ENCODE measurements at regions not wholly inside any gene's neighbourhood (a gene's known extent, or its start where the extent isn't known, plus 50 kb on each side); places are given as distances from the start of the nearest gene placed in this dataset.

DNA sequence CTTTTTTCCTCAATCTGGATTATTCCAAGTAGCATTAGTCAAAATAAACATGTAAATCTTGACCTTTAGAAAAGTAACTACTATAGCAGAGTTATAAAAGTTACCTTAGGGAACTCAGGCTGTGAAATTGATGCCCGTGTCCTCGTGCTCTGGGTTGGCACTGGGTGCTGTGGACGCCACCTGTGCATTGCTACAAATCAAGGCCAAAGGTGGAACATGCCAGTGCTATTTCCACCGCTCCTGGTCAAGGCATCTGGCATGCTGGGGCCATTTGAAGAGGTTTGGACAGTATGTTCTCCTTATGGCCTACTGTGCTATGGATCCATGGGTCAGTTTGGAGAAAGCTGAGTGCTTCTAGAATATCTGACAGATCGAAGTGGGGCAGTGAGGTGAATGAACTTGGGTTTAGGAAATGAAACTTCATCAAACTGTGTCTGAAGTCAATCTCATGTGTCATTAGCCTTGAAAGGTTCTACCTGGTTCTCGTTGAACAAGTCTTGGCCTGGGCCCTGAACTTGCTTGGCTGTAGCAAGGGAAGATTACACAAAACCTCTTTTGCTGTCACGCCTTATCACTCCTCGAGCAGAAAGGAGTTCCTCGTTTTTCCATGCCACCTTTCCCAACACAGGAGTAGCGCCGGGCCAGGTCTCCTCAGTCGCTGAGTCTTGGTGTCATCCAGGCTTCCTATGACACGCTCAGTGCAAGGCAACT, 397.6 kb upstream of the RGMA start:
- Histone ChIP-seq H3K9me3 (no peaks in the 10 kb centered on the region), H3K27me3 (no peaks in the 10 kb centered on the region), H3K27ac (peak overlapping the region; percentile 43 to 59), H3K36me3 (ENCODE audit: low read depth, missing control alignments) (no peaks in the 10 kb centered on the region), H3K4me3 (no peak overlapping the region), H3K4me1 (peaks cover 17% of the 10 kb centered on the region)
- no peak for DNase-seq
- TF ChIP-seq CTCF (IDR thresholded peaks at IDR 0.05) = no peak
- TF ChIP-seq POLR2A (IDR thresholded peaks at IDR 0.05) = no peak
- 72 to 75% methylated on average over 13 of the region's 13 CpGs for WGBS, 2 donors
- intact Hi-C loops (cut with DNase I; ENCODE audit: low total_unique reads) = no loop called here

- Histone ChIP-seq H3K4me1 (peaks cover 17% of the 10 kb centered on the region), H3K9me3 (no peaks in the 10 kb centered on the region), H3K27me3 (no peaks in the 10 kb centered on the region), H3K36me3 (ENCODE audit: low read depth, missing control alignments) (no peaks in the 10 kb centered on the region), H3K27ac (peak overlapping the region in 1 of 2 donors; percentile 53), H3K4me3 (no peak overlapping the region)
- WGBS, 2 donors = 53 to 57% methylated on average over 10 to 11 of the region's 11 CpGs
- peak; percentile 62 for DNase-seq
- TF ChIP-seq CTCF (IDR thresholded peaks at IDR 0.05) (peak in 2 of 3 experiments; percentile 30 to 38), POLR2A (IDR thresholded peaks at IDR 0.05) (no peak)
- intact Hi-C loops (cut with DNase I; ENCODE audit: low total_unique reads) = no loop called here
Observed at GRCh38 chr15:93485438-93486327, 396.7 kb upstream of the RGMA start.

GRCh38 chr15:93483923-93484322, 394.9 kb upstream of the RGMA start:
- H3K9me3 ChIP-seq = no peaks in the 10 kb centered on the region
- no peak overlapping the region for H3K27ac ChIP-seq
- peaks cover 21% of the 10 kb centered on the region for H3K4me1 ChIP-seq
- WGBS, 2 donors = 90% methylated on average over 4 of the region's 4 CpGs
- no peak for DNase-seq
- no peaks in the 10 kb centered on the region for H3K36me3 ChIP-seq (ENCODE audit: low read depth, missing control alignments)
- H3K4me3 ChIP-seq = no peak overlapping the region
- TF ChIP-seq POLR2A (IDR thresholded peaks at IDR 0.05) (no peak), CTCF (IDR thresholded peaks at IDR 0.05) (no peak)
- H3K27me3 ChIP-seq = no peaks in the 10 kb centered on the region
- intact Hi-C loops (cut with DNase I; ENCODE audit: low total_unique reads) = no loop called here

GRCh38 chr15:93482731-93483130, 393.7 kb upstream of the RGMA start:
- intact Hi-C loops (cut with DNase I; ENCODE audit: low total_unique reads) = no loop called here
- Histone ChIP-seq H3K9me3 (no peaks in the 10 kb centered on the region), H3K27me3 (no peaks in the 10 kb centered on the region), H3K27ac (no peak overlapping the region), H3K36me3 (ENCODE audit: low read depth, missing control alignments) (no peaks in the 10 kb centered on the region), H3K4me1 (peaks cover 23% of the 10 kb centered on the region), H3K4me3 (no peak overlapping the region)
- no peak for TF ChIP-seq CTCF (IDR thresholded peaks at IDR 0.05)
- TF ChIP-seq POLR2A (IDR thresholded peaks at IDR 0.05) = no peak
- 78 to 85% methylated on average over 6 of the region's 6 CpGs for WGBS, 2 donors
- DNase-seq = no peak

All from testis (tissue), 2 donors.